ENCODE measurements at regions not wholly inside any gene's neighbourhood (a gene's known extent, or its start where the extent isn't known, plus 50 kb on each side); places are given as distances from the start of the nearest gene placed in this dataset.

DNA sequence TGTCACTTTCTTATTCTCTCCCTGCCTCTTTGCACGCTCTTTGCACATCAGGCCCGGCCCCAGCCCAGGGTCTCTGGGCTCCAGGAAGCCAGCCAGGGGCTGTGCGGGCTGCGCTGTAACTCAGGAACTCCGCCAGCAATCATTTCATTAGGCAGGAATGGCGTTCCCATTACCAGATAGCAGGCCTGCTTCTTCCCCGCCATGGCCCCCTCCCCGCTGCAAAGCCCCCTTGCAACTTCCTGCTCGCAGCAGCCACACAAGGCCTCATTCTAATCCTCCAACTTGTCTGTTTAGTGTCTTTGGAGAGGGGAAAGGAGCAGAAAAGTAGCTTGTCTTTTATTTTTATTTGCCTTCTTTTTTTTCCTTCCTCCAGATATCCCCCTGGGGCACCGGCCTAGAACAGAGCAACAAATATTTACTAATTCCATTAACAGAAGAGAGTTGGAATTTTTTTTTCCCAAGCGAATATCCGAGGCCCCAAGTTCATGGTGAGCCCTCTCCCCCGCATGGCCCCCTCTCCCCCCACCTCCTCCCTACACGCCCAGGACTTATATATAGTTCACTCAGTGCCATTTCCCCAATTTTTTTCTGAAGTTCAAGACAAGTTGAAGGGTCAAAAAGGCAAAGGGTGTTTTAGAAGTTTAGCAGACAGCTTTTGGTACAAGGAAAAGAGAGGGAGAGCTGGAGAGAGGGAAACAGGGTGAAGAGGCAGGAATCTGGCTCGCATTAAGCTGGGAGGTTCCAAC lies 329.4 kb upstream of the TBX3 start:
- peak; percentile 49; the same call in 1 of the 2 replicates for TF ChIP-seq GATA2 (IDR thresholded peaks at IDR 0.05; ENCODE audit: low read depth, low read length)
- TF ChIP-seq GATA3 (IDR thresholded peaks at IDR 0.05; ENCODE audit: low read depth, low read length): no peak

GRCh38 chr12:115012861-115013235 lies 328.9 kb upstream of the TBX3 start:
- TF ChIP-seq GATA2 (IDR thresholded peaks at IDR 0.05; ENCODE audit: low read depth, low read length): no peak
- no peak for TF ChIP-seq GATA3 (IDR thresholded peaks at IDR 0.05; ENCODE audit: low read depth, low read length)

DNA sequence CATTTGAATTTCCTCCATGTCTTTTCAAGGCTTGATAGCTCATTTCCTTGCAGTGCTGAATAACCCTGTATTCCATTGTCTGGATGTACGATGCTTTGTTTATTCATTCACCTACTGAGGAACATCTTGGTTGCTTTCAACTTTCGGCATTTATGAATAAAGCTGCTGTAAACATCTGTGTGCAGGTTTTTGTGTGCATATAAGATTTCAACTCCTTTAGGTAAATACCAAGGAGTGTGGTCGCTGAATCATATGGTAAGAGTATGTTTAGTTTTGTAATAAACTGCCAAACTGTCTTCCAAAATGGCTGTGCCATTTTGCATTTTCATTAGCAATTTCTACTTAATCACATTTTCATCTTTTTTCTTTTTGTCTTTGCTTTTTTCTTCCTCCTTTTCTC lies 327.7 kb upstream of the TBX3 start:
- no peak for TF ChIP-seq GATA3 (IDR thresholded peaks at IDR 0.05; ENCODE audit: low read depth, low read length)
- no peak for TF ChIP-seq GATA2 (IDR thresholded peaks at IDR 0.05; ENCODE audit: low read depth, low read length)

DNA sequence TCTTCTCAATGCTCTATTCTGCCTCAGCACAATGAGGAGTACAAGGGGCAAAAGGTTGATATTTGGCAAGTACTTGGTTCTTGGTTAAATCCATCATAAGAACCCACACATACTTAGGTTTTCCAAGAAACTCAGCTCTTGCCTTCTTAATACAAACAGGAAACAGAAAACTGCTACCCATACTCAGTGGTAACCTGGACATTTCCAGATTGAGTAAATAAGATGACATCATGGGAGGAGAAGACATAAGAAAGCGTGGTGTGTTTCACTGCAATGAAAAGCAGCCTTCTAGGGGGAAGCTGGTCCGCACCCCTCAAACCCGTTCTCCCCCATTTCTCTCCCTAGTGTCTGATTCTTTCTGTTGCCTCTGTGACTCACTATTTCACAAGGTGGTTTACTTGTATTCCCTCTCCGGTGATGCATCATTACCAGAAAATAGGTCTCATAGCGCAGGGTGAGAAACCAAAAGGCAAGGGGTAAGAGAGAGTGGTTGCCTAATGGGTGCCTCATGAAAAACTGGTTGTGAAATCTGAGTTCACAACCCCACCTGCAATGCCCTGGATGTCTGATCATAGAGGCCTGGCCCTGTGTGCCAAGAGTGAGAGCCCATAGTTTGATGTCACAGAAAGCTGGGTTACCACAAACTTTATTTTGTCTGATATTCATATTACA lies 326.5 kb upstream of the TBX3 start:
- no peak for TF ChIP-seq GATA3 (IDR thresholded peaks at IDR 0.05; ENCODE audit: low read depth, low read length)
- no peak for TF ChIP-seq GATA2 (IDR thresholded peaks at IDR 0.05; ENCODE audit: low read depth, low read length)

DNA sequence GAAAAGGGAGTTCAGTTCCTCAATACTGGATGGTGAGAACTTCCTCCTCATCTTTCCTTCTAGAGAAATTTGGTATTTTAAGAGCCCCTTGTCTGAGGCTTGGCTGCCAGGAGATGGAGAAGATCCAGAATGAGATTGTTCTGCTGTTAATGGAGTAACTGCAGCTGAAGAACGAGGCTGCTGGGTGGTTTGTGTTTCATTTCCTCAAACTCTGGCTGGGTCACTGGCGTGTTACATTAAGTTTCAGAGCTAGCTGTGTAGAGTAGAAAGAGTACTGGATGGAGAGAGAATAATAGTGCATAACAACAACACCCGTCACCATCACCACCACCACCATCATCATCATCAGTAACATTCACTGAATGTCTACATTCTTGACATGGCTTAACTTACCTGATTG lies 325.0 kb upstream of the TBX3 start:
- no peak for TF ChIP-seq GATA2 (IDR thresholded peaks at IDR 0.05; ENCODE audit: low read depth, low read length)
- TF ChIP-seq GATA3 (IDR thresholded peaks at IDR 0.05; ENCODE audit: low read depth, low read length): no peak

- TF ChIP-seq GATA3 (IDR thresholded peaks at IDR 0.05; ENCODE audit: low read depth, low read length) (no peak), GATA2 (IDR thresholded peaks at IDR 0.05; ENCODE audit: low read depth, low read length) (no peak)
These were observed 320.6 kb upstream of the TBX3 start for GRCh38 chr12:115004470-115005146.

- TF ChIP-seq GATA3 (IDR thresholded peaks at IDR 0.05; ENCODE audit: low read depth, low read length): no peak
- no peak for TF ChIP-seq GATA2 (IDR thresholded peaks at IDR 0.05; ENCODE audit: low read depth, low read length)
These were observed 318.5 kb upstream of the TBX3 start for GRCh38 chr12:115002434-115002833.

DNA sequence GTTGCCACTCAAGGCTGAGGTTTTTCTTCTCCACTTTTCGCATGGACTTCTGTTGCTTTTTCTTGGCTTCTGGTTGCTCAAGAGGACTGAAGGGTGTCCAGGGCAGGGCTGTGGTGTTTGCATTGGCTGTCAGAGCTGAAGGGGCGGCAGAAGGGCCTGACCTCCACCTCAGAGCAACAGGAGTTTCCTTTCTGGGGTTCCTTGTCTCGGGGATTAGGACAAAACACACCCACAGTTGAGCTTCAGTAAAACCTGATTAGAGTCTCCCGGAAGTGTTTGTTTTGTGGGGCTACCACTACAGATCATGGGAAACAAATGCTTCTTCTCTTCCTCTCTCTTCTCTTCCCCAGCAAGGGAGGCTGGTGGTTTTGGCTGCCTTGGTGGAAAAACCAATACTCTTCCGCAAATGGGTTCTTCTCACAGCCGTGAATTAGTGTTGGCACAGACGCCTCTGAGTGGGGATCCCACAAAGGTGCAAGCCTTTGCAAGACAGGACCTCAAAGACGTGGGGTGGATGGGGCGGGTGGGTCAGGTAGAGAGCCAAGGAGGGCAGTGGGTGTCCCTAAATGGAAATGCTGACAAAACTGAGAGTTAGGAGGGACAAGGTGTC lies 317.7 kb upstream of the TBX3 start:
- TF ChIP-seq GATA3 (IDR thresholded peaks at IDR 0.05; ENCODE audit: low read depth, low read length) (no peak), GATA2 (IDR thresholded peaks at IDR 0.05; ENCODE audit: low read depth, low read length) (no peak)

- TF ChIP-seq GATA2 (IDR thresholded peaks at IDR 0.05; ENCODE audit: low read depth, low read length) (no peak), GATA3 (IDR thresholded peaks at IDR 0.05; ENCODE audit: low read depth, low read length) (no peak)
These were observed 316.1 kb upstream of the TBX3 start for GRCh38 chr12:115000038-115000437.

- TF ChIP-seq GATA2 (IDR thresholded peaks at IDR 0.05; ENCODE audit: low read depth, low read length): no peak
- TF ChIP-seq GATA3 (IDR thresholded peaks at IDR 0.05; ENCODE audit: low read depth, low read length): no peak
These were observed 314.8 kb upstream of the TBX3 start for GRCh38 chr12:114998750-114999128.

GRCh38 chr12:114998118-114998749 lies 314.3 kb upstream of the TBX3 start:
- TF ChIP-seq GATA2 (IDR thresholded peaks at IDR 0.05; ENCODE audit: low read depth, low read length): no peak
- no peak for TF ChIP-seq GATA3 (IDR thresholded peaks at IDR 0.05; ENCODE audit: low read depth, low read length)

- TF ChIP-seq GATA3 (IDR thresholded peaks at IDR 0.05; ENCODE audit: low read depth, low read length): no peak
- no peak for TF ChIP-seq GATA2 (IDR thresholded peaks at IDR 0.05; ENCODE audit: low read depth, low read length)
These were observed 312.4 kb upstream of the TBX3 start for GRCh38 chr12:114996382-114996781.

- TF ChIP-seq GATA3 (IDR thresholded peaks at IDR 0.05; ENCODE audit: low read depth, low read length): no peak
- TF ChIP-seq GATA2 (IDR thresholded peaks at IDR 0.05; ENCODE audit: low read depth, low read length): no peak
These were observed 311.9 kb upstream of the TBX3 start for GRCh38 chr12:114995891-114996290.

DNA sequence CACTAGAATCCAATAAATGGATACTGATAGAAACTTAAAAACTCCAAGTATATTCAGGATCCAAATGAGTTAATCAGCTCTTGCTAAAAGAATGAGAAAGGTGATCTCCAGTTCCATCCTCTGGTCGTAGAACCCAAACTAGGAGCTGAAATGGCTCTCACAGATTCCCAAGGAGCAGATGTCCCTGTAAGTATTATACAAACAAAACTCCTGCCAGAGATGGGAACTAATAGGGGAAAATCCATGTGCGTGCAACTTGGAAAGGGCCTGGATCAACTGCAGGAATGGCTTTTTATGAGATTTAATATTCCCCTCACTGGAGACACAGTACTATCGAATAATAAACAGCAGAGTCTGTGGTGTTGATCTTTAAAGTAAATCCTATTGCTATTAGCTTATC lies 309.2 kb upstream of the TBX3 start:
- TF ChIP-seq GATA3 (IDR thresholded peaks at IDR 0.05; ENCODE audit: low read depth, low read length) (no peak), GATA2 (IDR thresholded peaks at IDR 0.05; ENCODE audit: low read depth, low read length) (no peak)
